ENCODE measurements at regions not wholly inside any gene's neighbourhood (a gene's known extent, or its start where the extent isn't known, plus 50 kb on each side); places are given as distances from the start of the nearest gene placed in this dataset.

GRCh38 chr1:98278055-98278454 lies 357.2 kb upstream of the DPYD start:
- DNase-seq, result no peak

GRCh38 chr1:98277118-98277517 lies 356.3 kb upstream of the DPYD start:
- peak; percentile 54 for DNase-seq

- DNase-seq, result no peak
These were observed 355.7 kb upstream of the DPYD start for GRCh38 chr1:98276514-98276913.

GRCh38 chr1:98268316-98268715 lies 347.5 kb upstream of the DPYD start:
- DNase-seq, result no peak

- DNase-seq, result no peak
These were observed 346.6 kb upstream of the DPYD start for GRCh38 chr1:98267423-98267822.

- no peak for DNase-seq
These were observed 343.9 kb upstream of the DPYD start for GRCh38 chr1:98264727-98265126.

- DNase-seq, result no peak
These were observed 340.0 kb upstream of the DPYD start for GRCh38 chr1:98260839-98261238.

GRCh38 chr1:98260412-98260811 lies 339.6 kb upstream of the DPYD start:
- DNase-seq, result no peak

GRCh38 chr1:98256700-98257099 lies 335.9 kb upstream of the DPYD start:
- no peak for DNase-seq

GRCh38 chr1:98253145-98253544 lies 332.3 kb upstream of the DPYD start:
- no peak for DNase-seq

GRCh38 chr1:98251497-98251896 lies 330.7 kb upstream of the DPYD start:
- DNase-seq, result no peak

GRCh38 chr1:98232678-98233077 lies 311.8 kb upstream of the DPYD start:
- DNase-seq, result no peak

- DNase-seq, result no peak
These were observed 301.9 kb upstream of the DPYD start for GRCh38 chr1:98222706-98223105.

GRCh38 chr1:98221923-98222322 lies 301.1 kb upstream of the DPYD start:
- DNase-seq, result peak; percentile 12

GRCh38 chr1:98217601-98218000 lies 296.8 kb upstream of the DPYD start:
- DNase-seq, result no peak

- no peak for DNase-seq
These were observed 295.5 kb upstream of the DPYD start for GRCh38 chr1:98216304-98216703.

GRCh38 chr1:98211271-98211845 lies 290.5 kb upstream of the DPYD start:
- DNase-seq, result no peak

- DNase-seq, result no peak
These were observed 289.7 kb upstream of the DPYD start for GRCh38 chr1:98210563-98210962.

GRCh38 chr1:98210064-98210463 lies 289.2 kb upstream of the DPYD start:
- peak; percentile 83 for DNase-seq

- DNase-seq, result no peak
These were observed 284.6 kb upstream of the DPYD start for GRCh38 chr1:98205291-98206017.

GRCh38 chr1:98203466-98203865 lies 282.6 kb upstream of the DPYD start:
- DNase-seq, result peak; percentile 59

GRCh38 chr1:98201666-98202081 lies 280.8 kb upstream of the DPYD start:
- peak; percentile 47 for DNase-seq

GRCh38 chr1:98197356-98197755 lies 276.5 kb upstream of the DPYD start:
- no peak for DNase-seq

- DNase-seq, result no peak
These were observed 275.2 kb upstream of the DPYD start for GRCh38 chr1:98196012-98196411.

- DNase-seq, result no peak
These were observed 267.9 kb upstream of the DPYD start for GRCh38 chr1:98188774-98189173.
